GM12891 (cell line): ENCODE measurements at regions not wholly inside any gene's neighbourhood (a gene's known extent, or its start where the extent isn't known, plus 50 kb on each side); places are given as distances from the start of the nearest gene placed in this dataset.

ENCODE experiments used
- POLR2A ChIP-seq: IDR thresholded peaks from 2 replicates; pipeline ENCODE4 v1.6.1; 2011; ENCODE audit warnings: low read depth, low read length, control low read depth
- POLR2AphosphoS5 ChIP-seq: IDR thresholded peaks from 2 replicates; pipeline ENCODE4 v1.6.1; 2011; ENCODE audit warnings: low read depth, low read length, control low read depth
- TAF1 ChIP-seq: IDR thresholded peaks from 2 replicates; pipeline ENCODE4 v1.6.1; 2011; ENCODE audit warnings: low read depth, low read length, control low read depth

- TF ChIP-seq POLR2A, result no peak
- TF ChIP-seq POLR2AphosphoS5, result no peak
- TF ChIP-seq TAF1, result no peak
These were observed 88.3 kb upstream of the GRID2 start for GRCh38 chr4:92215476-92215875.
